Endometrium (tissue), 2 donors: ENCODE measurements at regions not wholly inside any gene's neighbourhood (a gene's known extent, or its start where the extent isn't known, plus 50 kb on each side); places are given as distances from the start of the nearest gene placed in this dataset.
"Not testable (repeated sequence)": the region's sequence is repeated elsewhere in the genome, so short reads cannot be mapped to it uniquely, and the experiment has no call there.

Source experiments
- FAIRE-seq: peaks from 2 replicates; lab custom pipeline; 2012; peaks lifted over from hg19 to GRCh38; lab: Jason Lieb, UNC
- donor health status: control.
- donor health status: control.

- no peak for FAIRE-seq
These were observed 145.1 kb downstream of the LCA5 start for GRCh38 chr6:79392094-79392493.

GRCh38 chr6:79391480-79391879 is 145.8 kb downstream of the LCA5 start:
- no peak for FAIRE-seq

- FAIRE-seq: no peak
These were observed 151.3 kb downstream of the LCA5 start for GRCh38 chr6:79385893-79386292.

- FAIRE-seq: no peak
These were observed 150.9 kb upstream of the HMGN3 start for GRCh38 chr6:79385333-79385732.

- no peak for FAIRE-seq
These were observed 150.4 kb upstream of the HMGN3 start for GRCh38 chr6:79384845-79385244.

GRCh38 chr6:79378957-79379356 is 144.5 kb upstream of the HMGN3 start:
- FAIRE-seq: no peak

GRCh38 chr6:79377888-79378348 is 143.4 kb upstream of the HMGN3 start:
- no peak for FAIRE-seq

- no peak for FAIRE-seq
These were observed 142.6 kb upstream of the HMGN3 start for GRCh38 chr6:79377047-79377446.

GRCh38 chr6:79375635-79376337 is 141.3 kb upstream of the HMGN3 start:
- FAIRE-seq: no peak

GRCh38 chr6:79374308-79374707 is 139.8 kb upstream of the HMGN3 start:
- FAIRE-seq: no peak

GRCh38 chr6:79373880-79374279 is 139.4 kb upstream of the HMGN3 start:
- FAIRE-seq: no peak

GRCh38 chr6:79373246-79373645 is 138.8 kb upstream of the HMGN3 start:
- FAIRE-seq: no peak

- no peak for FAIRE-seq
These were observed 138.3 kb upstream of the HMGN3 start for GRCh38 chr6:79372757-79373156.

GRCh38 chr6:79369026-79369425 is 134.5 kb upstream of the HMGN3 start:
- FAIRE-seq: no peak

GRCh38 chr6:79363441-79363840 is 129.0 kb upstream of the HMGN3 start:
- FAIRE-seq: not testable (repeated sequence)

GRCh38 chr6:79361074-79361473 is 126.6 kb upstream of the HMGN3 start:
- not testable (repeated sequence) for FAIRE-seq

- no peak for FAIRE-seq
These were observed 118.7 kb upstream of the HMGN3 start for GRCh38 chr6:79353226-79353625.

- no peak for FAIRE-seq
These were observed 104.0 kb upstream of the HMGN3 start for GRCh38 chr6:79338493-79338892.

GRCh38 chr6:79335133-79335674 is 100.7 kb upstream of the HMGN3 start:
- no peak for FAIRE-seq

- FAIRE-seq: no peak
These were observed 100.2 kb upstream of the HMGN3 start for GRCh38 chr6:79334674-79335073.

- no peak for FAIRE-seq
These were observed 96.2 kb upstream of the HMGN3 start for GRCh38 chr6:79330704-79331103.

- FAIRE-seq: no peak
These were observed 78.8 kb upstream of the HMGN3 start for GRCh38 chr6:79313254-79313653.

- FAIRE-seq: no peak
These were observed 73.0 kb upstream of the HMGN3 start for GRCh38 chr6:79307321-79308036.
